Activated CD4-positive, alpha-beta T cell treated with anti-CD3 and anti-CD28 coated beads, Interleukin-2, amount 10 ng/mL, durations not matched to agents 24 days and 14 days (primary cell): ENCODE measurements at regions not wholly inside any gene's neighbourhood (a gene's known extent, or its start where the extent isn't known, plus 50 kb on each side); places are given as distances from the start of the nearest gene placed in this dataset.

ENCODE experiments used
- DNase-seq: peaks from one replicate; pipeline ENCODE4 v3.0.0; 2022
- H3K27ac Mint-ChIP-seq: one replicate; pipeline ENCODE4 v1.8.0; 2022; ENCODE audit warnings: mild to moderate bottlenecking, mixed read lengths
- H3K27me3 Mint-ChIP-seq: one replicate; pipeline ENCODE4 v1.8.0; 2022; ENCODE audit warnings: mixed read lengths
- H3K36me3 Mint-ChIP-seq: one replicate; pipeline ENCODE4 v1.8.0; 2022; ENCODE audit warnings: low read depth, mild to moderate bottlenecking, mixed read lengths
- H3K4me1 Mint-ChIP-seq: one replicate; pipeline ENCODE4 v1.8.0; 2021; ENCODE audit warnings: mixed read lengths
- H3K4me3 Mint-ChIP-seq: one replicate; pipeline ENCODE4 v1.8.0; 2022; ENCODE audit warnings: mild to moderate bottlenecking, moderate library complexity, mixed read lengths
- H3K9me3 Mint-ChIP-seq: one replicate; pipeline ENCODE4 v1.8.0; 2021; ENCODE audit warnings: mixed read lengths
- intact Hi-C: fragments of 100-400 bp; cut with micrococcal nuclease; formaldehyde crosslinking; loops from one replicate; pipeline ENCODE4 v1.15.1; 2023

DNA sequence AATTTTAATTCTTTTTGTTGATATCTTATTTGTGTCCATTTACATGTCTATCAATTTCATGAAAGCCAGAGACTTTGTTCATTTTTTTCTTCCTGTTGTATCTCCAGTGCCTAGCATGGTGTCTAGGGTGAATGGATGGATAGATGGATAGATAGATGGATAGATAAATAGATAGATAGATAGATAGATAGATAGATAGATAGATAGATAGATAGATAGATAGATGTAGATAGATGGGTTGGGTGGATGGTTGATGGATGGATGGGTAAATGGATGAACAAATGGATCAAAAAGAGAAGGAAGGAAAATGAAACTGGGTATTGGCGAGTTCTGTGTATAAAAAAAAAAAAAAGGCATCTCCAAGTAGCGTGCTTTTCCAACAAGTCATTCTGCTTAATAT is 120.5 kb downstream of the FAM124B start:
- Mint-ChIP-seq H3K27ac (no peak overlapping the region), H3K4me3 (no peak overlapping the region), H3K27me3 (peaks cover 32% of the 10 kb centered on the region), H3K4me1 (no peaks in the 10 kb centered on the region), H3K36me3 (no peaks in the 10 kb centered on the region), H3K9me3 (no peaks in the 10 kb centered on the region)
- intact Hi-C loops: loop anchor here (5.0 kb wide), 1 partner anchor 244 kb away; the partner anchor contains the start of gene SERPINE2
- no peak for DNase-seq

DNA sequence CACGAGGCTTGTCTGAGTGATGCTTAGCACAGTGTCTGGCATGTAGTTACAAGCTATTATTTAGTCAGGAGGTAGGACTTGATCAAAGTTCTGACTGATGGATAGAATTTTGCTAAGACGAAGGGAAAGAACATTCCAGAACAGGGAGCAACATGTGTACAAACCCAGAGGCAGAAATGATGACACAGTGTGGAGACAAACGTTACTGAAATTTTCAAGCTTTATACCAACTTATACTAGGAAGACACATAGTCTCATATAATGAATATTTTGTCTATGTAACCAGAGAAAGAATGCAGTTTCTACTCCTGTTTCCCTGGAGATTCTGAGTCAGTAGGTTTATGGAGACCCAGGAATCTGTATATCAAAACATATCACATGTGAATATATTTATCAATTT is 123.4 kb downstream of the FAM124B start:
- no peak for DNase-seq
- H3K4me1 Mint-ChIP-seq: no peaks in the 10 kb centered on the region
- intact Hi-C loops: no loop called here
- no peaks in the 10 kb centered on the region for H3K9me3 Mint-ChIP-seq
- H3K27ac Mint-ChIP-seq: no peak overlapping the region
- no peak overlapping the region for H3K4me3 Mint-ChIP-seq
- no peaks in the 10 kb centered on the region for H3K36me3 Mint-ChIP-seq
- H3K27me3 Mint-ChIP-seq: peaks cover 25% of the 10 kb centered on the region

DNA sequence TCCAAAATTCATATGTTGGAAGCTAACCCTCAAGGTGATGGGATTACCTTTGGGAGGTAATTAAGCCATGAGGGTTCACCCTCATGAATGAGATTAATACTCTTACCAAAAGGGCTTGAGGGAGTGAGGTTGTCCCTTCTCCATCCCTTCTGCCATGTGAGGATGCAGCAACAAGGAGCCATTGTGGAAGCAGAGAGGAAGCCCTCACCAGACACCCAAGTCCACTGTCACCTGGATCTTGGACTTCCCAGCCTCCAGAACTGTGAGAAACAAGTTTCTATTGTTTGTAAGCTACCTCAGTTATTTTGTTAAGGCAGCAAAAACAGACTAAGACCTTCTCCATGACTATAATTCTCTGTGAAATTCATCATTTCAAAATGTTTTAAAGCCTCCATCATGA is 125.7 kb downstream of the FAM124B start:
- DNase-seq: no peak
- peaks cover 27% of the 10 kb centered on the region for H3K27me3 Mint-ChIP-seq
- H3K9me3 Mint-ChIP-seq: no peaks in the 10 kb centered on the region
- H3K4me3 Mint-ChIP-seq: no peak overlapping the region
- H3K4me1 Mint-ChIP-seq: no peaks in the 10 kb centered on the region
- no peaks in the 10 kb centered on the region for H3K36me3 Mint-ChIP-seq
- intact Hi-C loops: no loop called here
- no peak overlapping the region for H3K27ac Mint-ChIP-seq

DNA sequence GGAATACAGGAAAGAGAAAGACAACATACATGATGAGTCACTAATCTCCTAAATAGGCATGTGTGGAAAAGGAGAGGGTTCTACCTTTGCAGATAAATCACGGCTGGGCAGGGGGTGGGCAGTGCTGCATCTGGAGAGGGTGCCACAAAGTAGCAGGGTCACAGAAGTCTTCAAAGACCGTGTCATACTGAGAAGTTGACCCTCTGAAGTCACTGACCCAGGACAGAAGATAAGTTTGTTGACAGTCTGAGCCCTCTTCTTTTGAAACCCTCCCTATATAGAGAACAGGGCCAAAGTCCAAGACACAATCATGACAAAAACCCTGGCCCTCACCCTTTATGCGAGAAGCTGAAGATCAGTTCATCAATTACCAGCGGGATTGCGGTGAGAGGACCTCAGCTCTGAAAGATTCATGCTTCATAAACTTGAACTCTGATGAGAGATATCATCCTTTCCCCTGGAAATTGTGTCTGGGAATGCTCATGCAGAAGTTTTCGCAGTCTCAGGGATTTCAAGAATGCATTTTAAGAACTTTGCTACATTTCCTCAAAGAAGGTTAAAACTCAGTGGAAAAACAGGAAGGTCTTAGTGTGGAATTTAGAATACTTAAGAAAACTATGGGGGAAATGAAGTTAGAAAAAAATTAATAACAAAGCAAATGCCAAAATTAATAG is 129.5 kb downstream of the FAM124B start:
- H3K27me3 Mint-ChIP-seq: peaks cover 18% of the 10 kb centered on the region
- H3K9me3 Mint-ChIP-seq: no peaks in the 10 kb centered on the region
- H3K36me3 Mint-ChIP-seq: no peaks in the 10 kb centered on the region
- H3K4me1 Mint-ChIP-seq: no peaks in the 10 kb centered on the region
- intact Hi-C loops: no loop called here
- DNase-seq: no peak
- H3K4me3 Mint-ChIP-seq: no peak overlapping the region
- no peak overlapping the region for H3K27ac Mint-ChIP-seq

DNA sequence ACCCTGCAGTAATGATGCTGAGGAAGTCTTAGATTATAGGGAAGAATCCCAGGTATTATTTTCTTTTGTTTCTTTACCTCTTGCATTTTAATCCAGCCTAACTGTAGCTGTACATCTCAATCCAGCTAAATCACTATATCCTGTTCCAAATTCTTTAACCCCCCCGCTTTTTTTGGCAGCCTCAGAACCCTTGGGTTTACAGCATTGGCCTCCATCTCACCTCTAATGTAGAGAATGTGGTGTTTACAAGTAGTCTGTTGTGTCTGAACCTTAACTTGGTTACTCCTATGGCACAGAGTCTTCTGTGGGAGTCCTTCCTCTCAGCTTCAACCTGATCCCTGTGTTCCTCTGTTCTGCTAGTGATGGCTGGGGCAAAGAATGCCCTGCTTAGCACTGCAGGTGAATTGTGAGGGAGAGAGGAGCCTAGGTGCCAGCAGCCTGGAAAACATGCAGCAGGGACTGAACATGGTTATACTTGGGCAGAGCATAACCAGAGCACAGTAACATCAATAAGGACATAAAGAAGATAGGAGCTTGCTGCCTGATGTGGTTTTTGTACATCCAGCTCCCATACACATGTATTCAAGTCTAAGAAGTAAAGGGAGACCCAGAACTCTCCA is 130.2 kb downstream of the FAM124B start:
- no peaks in the 10 kb centered on the region for H3K36me3 Mint-ChIP-seq
- intact Hi-C loops: no loop called here
- H3K27ac Mint-ChIP-seq: no peak overlapping the region
- DNase-seq: no peak
- H3K4me3 Mint-ChIP-seq: no peak overlapping the region
- no peaks in the 10 kb centered on the region for H3K4me1 Mint-ChIP-seq
- H3K27me3 Mint-ChIP-seq: peaks cover 21% of the 10 kb centered on the region
- no peaks in the 10 kb centered on the region for H3K9me3 Mint-ChIP-seq

DNA sequence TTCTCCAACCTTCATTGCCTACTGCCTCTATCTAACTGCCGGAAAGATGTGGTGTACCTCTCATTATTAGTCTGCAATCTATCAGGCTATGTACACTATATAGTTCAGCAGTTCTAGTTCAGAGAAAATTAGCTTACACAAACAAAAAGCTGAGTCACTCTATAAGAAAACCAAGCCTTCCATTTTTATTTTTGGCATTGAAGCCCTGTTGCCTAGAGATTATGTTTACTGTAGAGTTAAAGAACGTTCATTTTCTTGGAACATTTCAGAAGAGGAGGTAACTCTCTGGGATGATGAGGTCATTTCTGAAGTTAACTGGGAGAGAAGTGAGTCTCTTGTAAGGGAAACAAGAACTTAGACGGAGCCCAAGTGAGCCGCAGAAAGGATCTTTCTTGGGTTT is 133.5 kb downstream of the FAM124B start:
- H3K36me3 Mint-ChIP-seq: no peaks in the 10 kb centered on the region
- no peak for DNase-seq
- intact Hi-C loops: no loop called here
- H3K27ac Mint-ChIP-seq: no peak overlapping the region
- H3K9me3 Mint-ChIP-seq: no peaks in the 10 kb centered on the region
- H3K4me3 Mint-ChIP-seq: no peak overlapping the region
- H3K27me3 Mint-ChIP-seq: peaks cover 19% of the 10 kb centered on the region
- H3K4me1 Mint-ChIP-seq: no peaks in the 10 kb centered on the region

DNA sequence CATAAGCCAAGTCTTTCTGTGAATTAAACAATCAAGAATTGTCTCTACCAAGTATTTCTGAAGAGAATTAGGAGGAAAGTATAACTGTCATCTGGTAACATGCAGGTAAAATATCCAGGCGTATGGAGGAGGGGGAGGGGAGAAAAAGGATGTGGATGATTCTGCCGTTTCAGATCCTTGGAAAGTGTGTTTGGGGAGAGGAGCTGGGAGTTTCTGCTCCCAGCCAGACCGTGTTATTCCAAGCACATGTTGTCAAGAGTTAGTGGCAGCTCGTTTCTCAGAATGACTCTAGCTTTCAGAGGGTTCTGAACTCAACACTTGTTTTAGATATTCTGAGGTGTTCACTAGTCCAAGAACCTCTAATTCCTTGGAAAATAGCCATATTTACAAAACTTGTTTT is 137.6 kb downstream of the FAM124B start:
- no peaks in the 10 kb centered on the region for H3K9me3 Mint-ChIP-seq
- peaks cover 2% of the 10 kb centered on the region for H3K4me1 Mint-ChIP-seq
- no peak overlapping the region for H3K27ac Mint-ChIP-seq
- no peak overlapping the region for H3K4me3 Mint-ChIP-seq
- intact Hi-C loops: no loop called here
- peaks cover 10% of the 10 kb centered on the region for H3K27me3 Mint-ChIP-seq
- no peak for DNase-seq
- no peaks in the 10 kb centered on the region for H3K36me3 Mint-ChIP-seq

DNA sequence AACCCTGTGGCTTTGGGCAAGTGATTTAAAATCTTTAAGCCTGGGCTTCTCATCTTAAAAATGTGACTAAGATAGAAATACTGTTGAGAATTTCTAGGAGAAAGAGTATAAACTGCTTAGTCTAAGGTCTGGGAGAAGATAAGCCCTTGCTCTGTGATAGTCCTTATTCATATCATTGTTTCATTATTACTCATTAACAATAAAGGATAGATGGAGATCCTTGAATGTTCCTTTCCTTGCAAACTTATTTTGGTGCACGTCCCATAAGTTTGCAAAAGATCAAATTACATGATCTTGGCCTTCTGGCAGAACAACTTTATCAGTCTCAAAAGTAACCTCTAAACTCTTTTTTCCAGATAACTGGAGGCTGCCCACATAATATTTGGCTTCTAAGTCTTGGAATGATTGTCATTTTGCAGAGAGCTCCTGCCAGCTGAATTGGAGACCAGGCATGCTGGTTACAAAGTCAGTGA is 138.3 kb downstream of the FAM124B start:
- Mint-ChIP-seq H3K9me3 (no peaks in the 10 kb centered on the region), H3K27ac (no peak overlapping the region), H3K4me1 (peaks cover 2% of the 10 kb centered on the region), H3K4me3 (no peak overlapping the region), H3K36me3 (no peaks in the 10 kb centered on the region), H3K27me3 (peaks cover 10% of the 10 kb centered on the region)
- DNase-seq: no peak
- intact Hi-C loops: no loop called here

DNA sequence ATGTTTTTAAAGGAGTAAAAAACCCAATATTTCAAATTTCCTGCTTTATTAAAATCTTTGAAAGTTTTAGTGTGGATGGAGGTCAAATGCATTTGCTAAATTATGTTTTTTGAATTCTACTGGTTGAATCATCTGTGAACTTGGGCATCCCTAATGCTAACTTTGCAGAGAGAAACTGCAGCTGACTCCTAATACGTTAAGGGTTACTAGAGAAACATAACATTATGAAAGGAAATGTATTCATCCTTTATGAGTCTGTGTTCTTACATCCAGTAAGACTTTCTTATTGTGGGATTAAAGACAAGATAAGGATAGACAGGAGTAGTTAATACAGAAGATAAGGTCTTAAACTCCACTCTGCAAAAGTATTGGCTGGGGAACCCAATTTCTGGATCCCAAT is 140.6 kb downstream of the FAM124B start:
- H3K9me3 Mint-ChIP-seq: no peaks in the 10 kb centered on the region
- H3K4me3 Mint-ChIP-seq: no peak overlapping the region
- peaks cover 2% of the 10 kb centered on the region for H3K4me1 Mint-ChIP-seq
- intact Hi-C loops: no loop called here
- H3K36me3 Mint-ChIP-seq: no peaks in the 10 kb centered on the region
- no peak for DNase-seq
- peaks cover 12% of the 10 kb centered on the region for H3K27me3 Mint-ChIP-seq
- H3K27ac Mint-ChIP-seq: no peak overlapping the region

DNA sequence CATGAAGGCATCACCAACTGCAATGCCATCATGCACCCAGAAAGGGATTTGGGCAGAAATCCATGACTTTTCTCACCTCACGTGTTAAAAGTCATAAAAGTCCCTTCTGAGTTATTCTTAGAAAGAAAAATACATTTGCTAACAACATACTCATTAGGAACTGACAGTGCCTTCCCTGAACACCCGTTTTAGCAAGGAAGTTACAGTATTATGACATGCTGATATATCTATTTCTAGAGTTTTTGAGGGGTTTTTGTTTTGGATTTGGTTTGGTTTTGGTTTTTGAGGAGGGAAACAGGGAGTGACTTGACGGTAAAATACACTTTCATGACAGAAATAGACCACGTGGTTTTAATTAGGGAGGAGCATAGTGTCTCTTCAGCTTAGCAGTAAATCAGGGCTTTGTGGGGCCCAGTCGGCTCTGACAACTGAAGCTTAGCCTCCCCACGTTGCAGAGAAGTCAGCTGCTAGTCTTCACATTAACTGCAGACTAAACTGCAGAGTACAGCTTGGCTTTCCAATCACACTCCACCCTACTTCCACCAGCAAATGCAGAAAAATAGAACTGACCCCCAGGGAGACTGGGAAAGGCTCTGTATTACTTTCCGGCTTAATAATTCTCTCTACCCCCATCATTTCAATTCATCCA is 141.4 kb downstream of the FAM124B start:
- no peaks in the 10 kb centered on the region for H3K9me3 Mint-ChIP-seq
- no peak overlapping the region for H3K27ac Mint-ChIP-seq
- peaks cover 2% of the 10 kb centered on the region for H3K4me1 Mint-ChIP-seq
- H3K36me3 Mint-ChIP-seq: no peaks in the 10 kb centered on the region
- H3K4me3 Mint-ChIP-seq: no peak overlapping the region
- DNase-seq: no peak
- intact Hi-C loops: no loop called here
- H3K27me3 Mint-ChIP-seq: peaks cover 9% of the 10 kb centered on the region

DNA sequence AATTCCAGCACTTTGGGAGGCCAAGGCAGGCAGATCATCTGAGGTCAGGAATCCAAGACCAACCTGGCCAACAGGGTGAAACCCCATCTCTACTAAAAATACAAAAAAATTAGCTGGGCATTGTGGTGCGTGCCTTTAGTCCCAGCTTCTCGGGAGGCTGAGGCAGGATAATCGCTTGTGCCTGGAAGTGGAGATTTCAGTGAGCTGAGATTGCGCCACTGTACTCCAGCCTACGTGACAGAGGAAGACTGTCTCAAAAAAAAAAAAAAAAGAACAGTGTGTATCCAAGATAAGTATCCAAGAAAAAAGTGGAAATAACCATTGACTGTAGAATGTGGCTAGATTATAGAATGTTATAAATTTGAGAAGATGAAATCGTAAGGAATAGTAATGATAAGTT is 142.1 kb downstream of the FAM124B start:
- no peak for DNase-seq
- peaks cover 8% of the 10 kb centered on the region for H3K27me3 Mint-ChIP-seq
- no peaks in the 10 kb centered on the region for H3K36me3 Mint-ChIP-seq
- no peak overlapping the region for H3K27ac Mint-ChIP-seq
- no peak overlapping the region for H3K4me3 Mint-ChIP-seq
- peaks cover 2% of the 10 kb centered on the region for H3K4me1 Mint-ChIP-seq
- H3K9me3 Mint-ChIP-seq: no peaks in the 10 kb centered on the region
- intact Hi-C loops: no loop called here

DNA sequence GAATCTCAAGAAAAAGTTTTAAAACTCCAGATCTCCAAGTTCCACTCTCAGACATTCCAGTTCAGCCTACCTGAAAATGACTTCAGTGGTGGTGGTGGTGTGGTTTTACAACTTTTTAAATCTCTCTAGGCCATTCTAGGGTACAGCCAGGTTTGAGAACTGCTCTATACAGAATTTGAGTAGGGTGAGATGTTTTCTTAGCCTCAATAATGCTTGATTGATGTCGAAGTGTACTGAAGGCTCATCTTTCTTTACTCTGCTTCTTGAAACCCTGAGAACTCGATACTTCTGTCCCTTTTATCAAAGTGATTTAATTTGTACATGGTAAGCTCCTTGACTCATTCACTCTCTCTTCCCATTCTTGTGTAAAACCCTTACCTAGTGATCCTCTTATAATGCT is 143.8 kb downstream of the FAM124B start:
- no peak overlapping the region for H3K4me3 Mint-ChIP-seq
- H3K27me3 Mint-ChIP-seq: peaks cover 20% of the 10 kb centered on the region
- intact Hi-C loops: no loop called here
- H3K9me3 Mint-ChIP-seq: no peaks in the 10 kb centered on the region
- no peak for DNase-seq
- no peaks in the 10 kb centered on the region for H3K36me3 Mint-ChIP-seq
- H3K27ac Mint-ChIP-seq: no peak overlapping the region
- peaks cover 2% of the 10 kb centered on the region for H3K4me1 Mint-ChIP-seq

DNA sequence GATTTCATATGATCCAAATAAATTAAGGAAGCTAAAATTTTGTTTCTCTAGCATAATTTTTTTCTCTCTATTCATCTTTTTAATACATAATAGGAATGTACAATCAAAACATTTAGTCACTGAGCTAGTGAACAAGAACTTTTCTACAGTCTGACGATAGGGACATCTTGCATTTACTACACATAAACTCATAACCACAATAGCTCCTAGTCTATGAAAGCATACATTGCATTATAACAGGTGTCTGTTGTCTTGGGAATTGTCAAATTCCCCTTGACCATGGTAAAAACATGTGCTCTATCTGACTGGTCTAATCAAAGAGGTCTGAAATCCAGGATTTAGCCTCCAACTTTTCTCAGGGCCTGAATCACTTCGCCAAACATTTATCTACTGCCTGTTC is 144.8 kb downstream of the FAM124B start:
- no peaks in the 10 kb centered on the region for H3K9me3 Mint-ChIP-seq
- intact Hi-C loops: no loop called here
- H3K27ac Mint-ChIP-seq: no peak overlapping the region
- peaks cover 21% of the 10 kb centered on the region for H3K27me3 Mint-ChIP-seq
- H3K4me1 Mint-ChIP-seq: peaks cover 2% of the 10 kb centered on the region
- H3K4me3 Mint-ChIP-seq: no peak overlapping the region
- no peak for DNase-seq
- H3K36me3 Mint-ChIP-seq: no peaks in the 10 kb centered on the region

DNA sequence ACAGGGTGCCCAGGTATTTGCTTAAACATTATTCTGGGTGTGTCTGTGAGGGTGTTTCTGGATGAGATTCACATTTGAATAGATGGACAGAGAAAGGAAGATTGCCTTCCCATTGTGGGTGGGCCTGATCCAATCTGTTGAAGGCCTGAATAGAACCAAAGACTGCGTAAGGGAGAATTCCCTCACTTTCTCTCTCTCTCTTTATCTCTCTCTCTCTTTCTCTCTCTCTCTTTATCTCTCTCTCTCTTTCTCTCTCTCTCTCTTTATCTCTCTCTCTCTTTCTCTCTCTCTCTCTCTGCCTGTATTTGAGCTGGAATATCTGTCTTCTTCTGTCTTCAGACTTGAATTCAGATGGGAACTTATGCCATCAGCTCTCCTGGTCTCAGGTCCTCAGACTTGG is 148.4 kb downstream of the FAM124B start:
- Mint-ChIP-seq H3K27ac (no peak overlapping the region), H3K4me3 (no peak overlapping the region), H3K4me1 (peaks cover 2% of the 10 kb centered on the region), H3K9me3 (no peaks in the 10 kb centered on the region), H3K27me3 (peaks cover 23% of the 10 kb centered on the region), H3K36me3 (no peaks in the 10 kb centered on the region)
- intact Hi-C loops: no loop called here
- DNase-seq: no peak
